NCI-H2081 treated with DMSO at 0.1 percent for 48 hours (cell line): ENCODE measurements at regions not wholly inside any gene's neighbourhood (a gene's known extent, or its start where the extent isn't known, plus 50 kb on each side); places are given as distances from the start of the nearest gene placed in this dataset.

Source experiments
- DNase-seq: peaks from one replicate; lab custom pipeline; 2025; lab: John Stamatoyannopoulos, UW

- DNase-seq, result no peak
Measured at GRCh38 chr9:95822583-95823431, 52.7 kb upstream of the ERCC6L2 start.

DNA sequence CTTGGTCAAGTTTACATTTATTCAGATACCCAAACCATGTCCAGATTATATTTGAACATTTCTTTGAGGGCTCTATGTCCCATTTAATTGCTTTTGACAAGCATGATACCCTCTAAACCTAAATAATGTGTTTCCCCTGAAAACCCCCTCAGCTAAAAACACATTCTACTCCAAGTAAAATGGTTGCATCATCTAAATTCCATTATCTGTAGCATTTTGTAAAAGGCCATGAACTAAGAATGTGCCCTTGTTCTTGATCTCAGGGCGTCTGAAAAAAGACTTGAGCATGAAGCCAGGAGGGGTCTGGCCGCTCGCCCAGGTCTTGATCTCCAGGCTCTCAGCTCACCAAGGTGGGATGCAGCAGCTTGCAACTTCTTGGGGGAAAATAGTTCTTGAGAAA lies 53.5 kb upstream of the ERCC6L2 start:
- no peak for DNase-seq

- no peak for DNase-seq
Measured at GRCh38 chr9:95820074-95820473, 55.4 kb upstream of the ERCC6L2 start.

DNA sequence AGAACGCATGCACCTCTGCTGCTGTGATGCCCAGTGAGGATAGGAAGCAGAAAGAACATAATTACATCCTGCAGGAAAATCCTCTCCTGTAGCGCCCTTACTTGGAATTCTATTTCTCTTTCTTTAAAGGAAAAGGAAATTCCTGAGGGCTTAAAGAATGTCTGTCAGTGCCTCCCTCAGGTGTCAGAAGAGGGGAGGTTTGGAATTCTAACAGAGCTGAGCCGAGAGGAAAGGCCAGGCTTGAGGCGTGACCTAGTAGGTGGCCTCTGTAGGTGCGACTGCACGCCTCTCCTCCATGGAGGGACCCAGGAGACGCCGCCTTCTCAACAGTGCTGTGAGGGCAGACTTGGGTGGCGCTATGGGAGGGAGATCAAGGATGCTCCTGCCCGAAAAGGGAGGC lies 55.9 kb upstream of the ERCC6L2 start:
- no peak for DNase-seq

- no peak for DNase-seq
Measured at GRCh38 chr9:95817205-95817604, 58.3 kb upstream of the ERCC6L2 start.

DNA sequence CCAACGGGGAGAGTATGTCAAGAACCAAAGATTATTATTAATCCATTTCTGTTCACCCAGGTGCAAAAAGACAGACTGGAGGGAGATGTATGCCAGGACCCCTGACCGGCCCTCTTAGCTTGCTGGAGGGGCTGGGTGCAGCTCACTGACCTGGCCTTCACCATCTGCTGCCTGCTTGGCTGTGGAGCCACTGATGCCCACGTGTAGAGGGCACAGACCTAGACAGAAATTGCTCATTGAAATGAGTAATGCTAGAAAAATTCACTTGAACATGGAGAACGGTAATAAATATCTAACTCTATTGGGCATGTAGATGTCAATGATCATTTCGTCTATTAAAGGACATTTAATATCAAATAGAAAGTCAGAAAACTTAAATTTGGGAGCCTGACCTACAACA lies 58.8 kb upstream of the ERCC6L2 start:
- no peak for DNase-seq

DNA sequence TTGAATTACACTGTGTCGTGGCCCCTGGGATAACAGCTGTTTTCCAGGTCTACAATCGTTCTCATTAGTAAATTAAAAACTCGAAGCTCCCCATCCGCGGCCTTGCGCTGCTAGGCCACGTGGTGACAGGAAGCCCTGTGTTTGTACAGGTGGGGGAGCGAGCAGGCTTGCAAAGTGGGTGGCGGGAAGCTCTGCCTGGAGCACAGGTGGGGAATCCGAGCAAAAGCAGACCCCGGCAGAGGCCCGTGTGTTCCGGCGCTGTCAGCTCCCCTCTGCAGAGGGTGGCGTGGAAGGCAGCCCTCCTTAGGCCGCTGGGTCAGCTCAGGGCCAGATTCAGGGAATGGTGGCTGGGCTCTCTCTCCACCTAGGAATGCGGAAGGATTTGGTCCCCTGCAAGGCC lies 59.5 kb upstream of the ERCC6L2 start:
- DNase-seq, result no peak

DNA sequence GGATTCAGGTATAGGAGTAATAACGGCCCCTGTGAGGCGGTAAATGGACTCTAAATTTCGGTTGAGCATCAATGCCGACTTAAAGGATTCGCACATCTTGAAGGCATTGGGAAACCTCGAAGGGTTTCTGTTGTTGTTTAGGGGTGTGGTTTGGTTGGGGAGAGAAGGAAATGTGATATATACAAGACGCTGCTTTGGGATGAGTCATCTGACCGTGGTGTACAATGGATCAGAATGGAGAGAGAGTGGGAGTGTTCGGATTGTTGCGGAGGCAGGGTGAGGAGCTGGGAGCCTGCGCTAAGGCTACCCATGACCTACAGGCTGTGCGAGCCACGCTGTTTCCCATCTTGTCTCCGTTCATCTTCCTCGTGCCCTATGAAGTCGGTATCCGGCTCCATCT lies 60.4 kb upstream of the ERCC6L2 start:
- DNase-seq, result no peak

DNA sequence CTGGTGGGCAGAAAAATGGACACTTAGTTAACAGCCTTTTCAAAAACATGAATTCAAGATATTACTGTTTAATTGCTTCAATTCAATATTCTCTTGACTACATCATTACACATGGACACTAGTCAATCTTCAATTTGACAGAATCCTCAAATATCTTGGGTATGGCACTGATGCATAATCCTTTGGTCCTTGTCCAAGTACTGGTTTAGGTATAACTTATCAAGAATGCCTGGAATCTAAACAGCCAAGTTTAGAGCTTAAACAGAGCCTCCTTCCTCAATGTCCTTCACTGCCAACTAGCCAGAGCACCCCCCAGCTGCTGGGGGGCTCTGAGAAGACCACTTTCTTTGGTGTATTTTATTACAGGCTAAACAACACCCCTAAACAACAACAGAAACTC lies 61.6 kb upstream of the ERCC6L2 start:
- DNase-seq, result no peak

- DNase-seq, result no peak
Measured at GRCh38 chr9:95810814-95811213, 64.7 kb upstream of the ERCC6L2 start.

DNA sequence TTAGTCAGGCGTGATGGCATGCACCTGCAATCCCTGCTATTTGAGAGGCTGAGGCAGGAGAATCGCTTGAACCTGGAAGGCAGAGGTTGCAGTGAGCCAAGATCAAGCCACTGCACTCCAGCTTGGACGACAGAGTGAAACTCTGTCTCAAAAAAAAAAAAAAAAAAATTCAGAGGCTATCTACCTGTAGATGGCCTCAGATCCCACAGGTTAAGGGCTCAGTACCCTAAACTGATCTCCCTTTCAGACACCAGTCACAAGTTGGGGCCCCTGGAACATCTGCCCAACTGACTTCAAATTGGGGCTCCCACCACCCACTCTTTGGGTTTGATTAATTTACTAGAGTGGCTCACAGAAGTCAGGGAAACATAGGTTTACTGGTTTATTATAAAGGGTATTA lies 65.4 kb upstream of the ERCC6L2 start:
- no peak for DNase-seq

DNA sequence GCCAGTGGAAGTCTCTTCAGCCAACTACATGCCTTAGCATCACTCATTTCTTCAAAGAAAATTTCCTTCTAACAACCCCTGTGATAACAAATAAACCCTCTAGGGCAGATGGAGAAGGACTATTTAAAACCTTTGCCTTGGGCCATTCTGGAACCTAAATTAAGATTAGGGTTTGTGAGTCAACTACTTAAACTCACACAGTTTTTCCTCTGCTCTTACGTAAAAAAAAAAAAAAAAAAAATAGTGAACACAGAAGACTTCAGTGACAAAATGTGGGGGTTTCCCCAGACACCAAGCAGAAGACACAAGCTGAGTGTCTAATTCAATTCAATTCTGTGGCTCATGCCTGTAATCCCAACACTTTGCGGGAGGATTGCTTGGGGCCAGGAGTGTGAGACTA lies 65.8 kb upstream of the ERCC6L2 start:
- no peak for DNase-seq

DNA sequence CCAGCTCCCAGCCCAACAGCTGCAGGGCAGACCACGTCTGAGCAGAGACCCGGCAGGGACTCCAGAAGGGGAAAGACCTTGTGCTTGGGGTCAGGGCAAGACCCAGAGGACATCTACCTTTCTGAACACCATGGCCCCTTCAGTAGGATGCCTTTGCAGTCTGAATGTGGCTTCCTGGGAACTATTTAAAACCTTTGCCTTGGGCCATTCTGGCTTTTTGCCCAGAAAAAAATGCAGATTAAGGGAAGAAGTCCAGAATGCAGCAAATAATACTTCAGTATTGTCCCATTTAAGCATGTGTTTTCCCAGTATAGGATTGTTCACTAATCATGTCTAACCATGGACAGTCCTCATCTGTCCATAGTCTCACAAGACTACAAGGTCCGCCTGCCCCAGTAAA lies 67.5 kb upstream of the ERCC6L2 start:
- DNase-seq, result no peak

- DNase-seq, result no peak
Measured at GRCh38 chr9:95807326-95807947, 68.1 kb upstream of the ERCC6L2 start.

DNA sequence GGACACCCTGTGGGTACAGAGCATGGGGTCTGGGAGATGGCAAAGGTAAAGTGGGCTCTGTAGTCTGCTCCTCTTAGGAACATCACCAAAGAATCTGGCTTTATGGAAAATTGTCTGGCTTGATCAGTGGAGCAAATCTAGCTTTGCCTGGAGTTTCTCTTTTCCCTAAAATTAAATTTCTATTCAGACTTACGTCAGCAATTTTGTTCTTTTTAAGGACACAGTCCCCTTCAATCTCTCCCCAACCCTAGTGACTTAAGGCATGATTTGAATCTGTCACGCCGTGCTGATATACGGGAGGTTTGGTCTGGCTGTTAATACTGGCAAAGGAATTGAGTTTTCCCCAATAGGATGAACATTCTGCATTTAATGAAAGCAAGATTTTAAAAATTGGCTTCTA lies 72.3 kb upstream of the ERCC6L2 start:
- no peak for DNase-seq

DNA sequence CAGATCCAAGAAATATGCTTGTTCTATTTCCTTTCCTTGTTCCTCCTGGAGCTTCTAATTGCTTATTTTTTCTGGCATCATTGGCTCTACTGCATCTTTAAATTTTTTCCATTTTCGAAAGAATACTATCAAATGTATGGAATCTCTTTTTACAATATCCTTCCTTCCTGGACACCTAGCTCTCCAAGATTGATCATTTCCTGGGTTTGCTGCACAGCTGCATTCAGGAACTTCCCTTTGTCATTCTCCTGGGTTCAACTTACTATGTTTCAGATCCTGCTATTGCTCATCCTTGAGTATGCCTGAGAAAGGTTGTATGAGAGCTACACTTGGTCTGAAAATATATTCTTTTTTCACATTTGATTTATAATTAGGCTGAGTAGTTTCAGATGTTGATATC lies 73.7 kb upstream of the ERCC6L2 start:
- DNase-seq, result no peak

GRCh38 chr9:95796029-95796428 lies 79.5 kb upstream of the ERCC6L2 start:
- peak; percentile 94 for DNase-seq

DNA sequence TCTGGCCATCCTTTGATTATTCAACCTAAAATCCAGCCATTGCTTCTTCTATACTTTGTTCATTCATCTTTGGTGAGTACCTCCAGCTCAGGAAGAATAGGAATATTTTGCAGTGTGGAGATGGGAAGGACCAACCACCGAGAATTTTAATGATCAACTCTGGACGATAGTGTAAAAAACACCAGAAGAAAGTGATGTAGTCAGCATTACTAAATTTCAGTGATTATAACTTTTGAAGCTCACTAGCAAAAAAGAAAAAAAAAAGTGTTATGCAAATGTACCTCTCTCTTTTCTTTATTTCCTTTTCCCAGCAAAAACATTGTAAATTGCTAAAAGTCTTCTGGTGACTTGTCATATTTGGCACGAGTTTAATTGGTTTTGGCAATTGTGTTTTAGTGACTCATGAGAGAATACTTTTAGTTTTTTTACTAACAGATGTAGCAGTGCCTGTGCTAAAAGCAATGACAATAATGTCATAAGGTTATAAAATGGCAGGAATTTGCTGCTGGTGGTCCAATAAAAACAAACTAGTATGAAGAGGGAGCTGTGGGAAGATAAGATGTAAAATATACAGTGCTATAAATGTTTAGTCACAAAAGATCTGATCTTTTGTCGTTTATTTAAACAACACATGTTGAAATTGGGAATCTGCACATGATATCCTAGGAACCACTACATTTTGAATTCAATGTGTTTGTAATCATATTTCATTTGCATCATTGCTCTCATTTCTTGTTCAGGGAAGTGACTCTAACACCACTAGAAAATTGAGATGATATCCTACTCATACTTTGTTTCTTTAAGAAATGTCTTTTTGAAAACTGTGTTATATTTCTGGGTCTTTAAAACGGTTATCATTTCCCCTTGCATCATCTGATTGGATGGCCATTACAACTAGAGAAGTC lies 81.3 kb upstream of the ERCC6L2 start:
- no peak for DNase-seq

GRCh38 chr9:95791695-95792094 lies 83.8 kb upstream of the ERCC6L2 start:
- no peak for DNase-seq

DNA sequence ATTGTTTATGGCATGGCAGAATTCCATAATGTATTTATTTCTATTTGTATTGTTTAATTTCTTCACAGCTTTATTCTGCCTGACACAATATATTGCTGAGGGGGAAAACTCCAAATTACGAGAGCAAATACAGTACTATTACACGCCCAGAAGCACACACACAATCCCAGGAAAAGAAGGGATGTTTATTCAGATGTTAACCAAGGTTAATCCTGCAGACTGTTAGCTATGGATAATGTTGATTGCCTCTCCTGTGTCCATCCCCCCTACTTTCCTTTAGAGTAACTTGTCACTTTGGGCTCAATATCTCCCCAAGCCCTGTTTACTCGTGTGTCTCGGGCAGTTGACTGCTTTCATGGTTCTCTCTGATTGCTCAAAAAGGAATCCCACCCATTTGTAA lies 84.2 kb upstream of the ERCC6L2 start:
- peak; percentile 11 for DNase-seq

GRCh38 chr9:95788521-95788991 lies 86.9 kb upstream of the ERCC6L2 start:
- no peak for DNase-seq

- DNase-seq, result no peak
Measured at GRCh38 chr9:95788021-95788420, 87.5 kb upstream of the ERCC6L2 start.

DNA sequence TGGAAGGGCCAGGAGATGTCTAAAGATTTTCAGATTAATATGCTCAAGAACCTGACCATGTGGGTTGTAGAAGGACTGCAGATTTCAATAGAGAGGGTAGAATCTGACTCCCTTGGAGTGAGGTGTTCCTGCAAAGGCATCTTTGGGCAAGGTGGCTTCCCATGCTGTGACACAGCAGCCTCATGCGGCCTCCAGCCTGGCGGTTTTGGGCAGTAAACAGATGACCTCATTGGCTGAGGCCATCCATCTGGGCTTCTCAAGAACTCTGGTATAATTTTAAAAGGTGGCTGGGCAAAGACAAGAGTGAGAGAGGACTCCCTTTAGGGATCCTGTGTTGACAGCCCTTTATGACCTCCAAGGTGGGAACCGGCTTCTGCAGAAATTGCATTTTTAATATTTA lies 90.3 kb upstream of the ERCC6L2 start:
- no peak for DNase-seq
